ENCODE measurements at regions not wholly inside any gene's neighbourhood (a gene's known extent, or its start where the extent isn't known, plus 50 kb on each side); places are given as distances from the start of the nearest gene placed in this dataset.

- peaks cover 24% of the 10 kb centered on the region for H3K4me1 ChIP-seq (ENCODE audit: control insufficient read depth, insufficient read depth, low read length)
- H3K4me3 ChIP-seq (ENCODE audit: low read depth in 2 of 2, low read length in 2 of 2) = no peak overlapping the region
- H3K9me3 ChIP-seq (ENCODE audit: control insufficient read depth, insufficient read depth, low read depth, low read length) = peaks cover under 1% of the 10 kb centered on the region; the same call in 1 of the 2 replicates
- BruUV-seq (replicated peaks) = no TSS peak
- CTCF ChIA-PET = no interaction called here
- intact Hi-C loops (cut with micrococcal nuclease; ENCODE audit: unreplicated experiment) (loop anchor here (10.0 kb wide), 1 partner anchor 45 kb away; the partner anchor contains the start of gene CAV2), in situ Hi-C loops (cut with HindIII; ENCODE audit: low pct_unique_long_range_greater_than_20kb, low sequenced_read_pairs) (no loop called here)
- DNase-seq (ENCODE audit: low read depth, low spot score) (no peak), ATAC-seq (no peak)
- POLR2A ChIA-PET = interaction anchor here (0.6 kb wide), 1 partner anchor 24 kb away, joined by 7 read pairs; no protein-coding TSS in a partner anchor
- H3K36me3 ChIP-seq (ENCODE audit: control insufficient read depth, insufficient read depth, low read length) = no peaks in the 10 kb centered on the region; the same call in 1 of the 2 replicates
- H3K27me3 ChIP-seq (ENCODE audit: control insufficient read depth, insufficient read depth, low read length) = no peaks in the 10 kb centered on the region
- H3K27ac ChIP-seq (ENCODE audit: low read length) = peak overlapping the region; percentile 96
- TF ChIP-seq POLR2AphosphoS5 (IDR thresholded peaks at IDR 0.05; ENCODE audit: low read depth, low read length) (no peak), SIN3A (IDR thresholded peaks at IDR 0.05; ENCODE audit: borderline replicate concordance, insufficient read depth, low read depth, low read length) (no peak), TCF7L2 (IDR thresholded peaks at IDR 0.05; ENCODE audit: low read depth, low read length) (no peak)
- TF ChIP-seq, protein P1, sequence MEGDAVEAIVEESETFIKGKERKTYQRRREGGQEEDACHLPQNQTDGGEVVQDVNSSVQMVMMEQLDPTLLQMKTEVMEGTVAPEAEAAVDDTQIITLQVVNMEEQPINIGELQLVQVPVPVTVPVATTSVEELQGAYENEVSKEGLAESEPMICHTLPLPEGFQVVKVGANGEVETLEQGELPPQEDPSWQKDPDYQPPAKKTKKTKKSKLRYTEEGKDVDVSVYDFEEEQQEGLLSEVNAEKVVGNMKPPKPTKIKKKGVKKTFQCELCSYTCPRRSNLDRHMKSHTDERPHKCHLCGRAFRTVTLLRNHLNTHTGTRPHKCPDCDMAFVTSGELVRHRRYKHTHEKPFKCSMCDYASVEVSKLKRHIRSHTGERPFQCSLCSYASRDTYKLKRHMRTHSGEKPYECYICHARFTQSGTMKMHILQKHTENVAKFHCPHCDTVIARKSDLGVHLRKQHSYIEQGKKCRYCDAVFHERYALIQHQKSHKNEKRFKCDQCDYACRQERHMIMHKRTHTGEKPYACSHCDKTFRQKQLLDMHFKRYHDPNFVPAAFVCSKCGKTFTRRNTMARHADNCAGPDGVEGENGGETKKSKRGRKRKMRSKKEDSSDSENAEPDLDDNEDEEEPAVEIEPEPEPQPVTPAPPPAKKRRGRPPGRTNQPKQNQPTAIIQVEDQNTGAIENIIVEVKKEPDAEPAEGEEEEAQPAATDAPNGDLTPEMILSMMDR (IDR thresholded peaks at IDR 0.05) = no peak
- TF ChIP-seq, protein P2, sequence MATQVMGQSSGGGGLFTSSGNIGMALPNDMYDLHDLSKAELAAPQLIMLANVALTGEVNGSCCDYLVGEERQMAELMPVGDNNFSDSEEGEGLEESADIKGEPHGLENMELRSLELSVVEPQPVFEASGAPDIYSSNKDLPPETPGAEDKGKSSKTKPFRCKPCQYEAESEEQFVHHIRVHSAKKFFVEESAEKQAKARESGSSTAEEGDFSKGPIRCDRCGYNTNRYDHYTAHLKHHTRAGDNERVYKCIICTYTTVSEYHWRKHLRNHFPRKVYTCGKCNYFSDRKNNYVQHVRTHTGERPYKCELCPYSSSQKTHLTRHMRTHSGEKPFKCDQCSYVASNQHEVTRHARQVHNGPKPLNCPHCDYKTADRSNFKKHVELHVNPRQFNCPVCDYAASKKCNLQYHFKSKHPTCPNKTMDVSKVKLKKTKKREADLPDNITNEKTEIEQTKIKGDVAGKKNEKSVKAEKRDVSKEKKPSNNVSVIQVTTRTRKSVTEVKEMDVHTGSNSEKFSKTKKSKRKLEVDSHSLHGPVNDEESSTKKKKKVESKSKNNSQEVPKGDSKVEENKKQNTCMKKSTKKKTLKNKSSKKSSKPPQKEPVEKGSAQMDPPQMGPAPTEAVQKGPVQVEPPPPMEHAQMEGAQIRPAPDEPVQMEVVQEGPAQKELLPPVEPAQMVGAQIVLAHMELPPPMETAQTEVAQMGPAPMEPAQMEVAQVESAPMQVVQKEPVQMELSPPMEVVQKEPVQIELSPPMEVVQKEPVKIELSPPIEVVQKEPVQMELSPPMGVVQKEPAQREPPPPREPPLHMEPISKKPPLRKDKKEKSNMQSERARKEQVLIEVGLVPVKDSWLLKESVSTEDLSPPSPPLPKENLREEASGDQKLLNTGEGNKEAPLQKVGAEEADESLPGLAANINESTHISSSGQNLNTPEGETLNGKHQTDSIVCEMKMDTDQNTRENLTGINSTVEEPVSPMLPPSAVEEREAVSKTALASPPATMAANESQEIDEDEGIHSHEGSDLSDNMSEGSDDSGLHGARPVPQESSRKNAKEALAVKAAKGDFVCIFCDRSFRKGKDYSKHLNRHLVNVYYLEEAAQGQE (IDR thresholded peaks at IDR 0.05; ENCODE audit: insufficient read depth in 1 of 2, low read depth in 2 of 2, low read length in 1 of 2) = no peak
These were observed 50.1 kb upstream of the CAV2 start for GRCh38 chr7:116449441-116449840.
